GM21381 (cell line): ENCODE measurements at regions not wholly inside any gene's neighbourhood (a gene's known extent, or its start where the extent isn't known, plus 50 kb on each side); places are given as distances from the start of the nearest gene placed in this dataset.

Experiments used
- ATAC-seq: cut with Tn5 transposase; IDR thresholded peaks from one replicate; pipeline ENCODE4 v1.9.1; 2021; ENCODE audit warnings: mild to moderate bottlenecking, moderate library complexity; ENCODE audit not compliant: unreplicated experiment

- ATAC-seq, result no peak
Measured at GRCh38 chr1:165034136-165034809, 322.2 kb downstream of the LMX1A start.

GRCh38 chr1:165031001-165031400 lies 325.5 kb downstream of the LMX1A start:
- ATAC-seq, result no peak

GRCh38 chr1:165025805-165026204 lies 330.7 kb downstream of the LMX1A start:
- ATAC-seq, result no peak

DNA sequence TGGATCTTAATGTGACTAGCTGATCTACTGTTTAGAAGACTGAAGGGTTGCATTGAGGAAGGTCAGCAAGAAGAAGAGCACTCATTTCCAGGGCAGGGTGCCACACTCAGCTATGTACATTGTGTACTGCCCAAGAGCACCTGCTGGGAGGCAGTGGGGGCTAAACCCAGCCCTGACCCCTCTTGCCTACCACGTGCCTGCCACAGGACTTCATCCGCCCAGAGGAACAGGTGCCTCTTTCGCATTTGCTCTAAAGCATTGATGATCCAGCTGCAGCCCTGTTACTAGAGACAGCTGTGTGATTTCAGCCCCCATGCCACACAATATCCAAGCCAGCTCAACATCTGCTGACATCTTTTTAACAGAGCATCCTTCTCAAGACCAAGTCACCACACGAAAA lies 341.8 kb downstream of the LMX1A start:
- no peak for ATAC-seq

DNA sequence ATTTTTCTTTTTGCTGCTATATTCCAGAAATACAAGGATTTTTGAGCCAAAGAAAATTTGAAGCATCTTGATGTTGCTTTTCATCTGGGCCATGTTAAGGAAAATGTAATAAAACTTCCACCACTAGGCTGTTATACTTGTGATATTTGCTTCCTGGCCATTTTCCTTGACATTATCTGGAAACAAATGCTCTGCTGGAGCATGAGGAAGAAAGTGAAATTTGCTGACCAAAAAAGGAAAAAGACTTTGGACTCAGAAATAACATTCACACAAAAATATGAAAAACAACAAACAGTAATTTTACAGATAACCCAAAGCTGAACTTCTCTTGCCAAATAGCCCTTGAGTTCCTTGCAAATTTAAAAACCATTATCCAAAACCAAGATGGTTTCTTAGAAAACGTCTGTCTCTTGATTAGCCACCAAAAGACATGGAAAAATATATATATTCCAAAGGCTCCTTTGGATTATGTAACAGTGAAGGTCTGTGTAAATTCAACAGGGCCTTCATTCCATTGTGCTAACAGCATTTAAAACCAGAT lies 344.5 kb downstream of the LMX1A start:
- ATAC-seq, result no peak

DNA sequence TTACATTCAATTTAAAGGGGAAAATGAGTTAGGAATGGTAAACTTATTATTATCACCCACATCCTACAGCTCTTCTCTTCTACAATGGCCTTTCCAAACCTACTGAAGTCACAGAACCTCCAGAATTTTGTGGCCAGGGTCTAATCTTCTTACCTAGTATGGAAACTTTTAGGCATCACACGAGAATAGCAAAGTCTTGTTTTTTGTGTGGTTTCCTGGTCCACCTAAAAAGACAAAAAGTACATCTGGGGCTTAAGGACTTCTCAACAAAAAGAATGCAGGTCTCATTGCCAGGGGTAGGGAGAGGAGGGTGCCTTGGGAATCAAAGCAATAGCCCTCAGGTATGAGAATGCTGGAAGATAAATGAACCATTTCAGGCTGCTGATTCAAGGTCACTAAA lies 345.3 kb downstream of the LMX1A start:
- ATAC-seq, result no peak

DNA sequence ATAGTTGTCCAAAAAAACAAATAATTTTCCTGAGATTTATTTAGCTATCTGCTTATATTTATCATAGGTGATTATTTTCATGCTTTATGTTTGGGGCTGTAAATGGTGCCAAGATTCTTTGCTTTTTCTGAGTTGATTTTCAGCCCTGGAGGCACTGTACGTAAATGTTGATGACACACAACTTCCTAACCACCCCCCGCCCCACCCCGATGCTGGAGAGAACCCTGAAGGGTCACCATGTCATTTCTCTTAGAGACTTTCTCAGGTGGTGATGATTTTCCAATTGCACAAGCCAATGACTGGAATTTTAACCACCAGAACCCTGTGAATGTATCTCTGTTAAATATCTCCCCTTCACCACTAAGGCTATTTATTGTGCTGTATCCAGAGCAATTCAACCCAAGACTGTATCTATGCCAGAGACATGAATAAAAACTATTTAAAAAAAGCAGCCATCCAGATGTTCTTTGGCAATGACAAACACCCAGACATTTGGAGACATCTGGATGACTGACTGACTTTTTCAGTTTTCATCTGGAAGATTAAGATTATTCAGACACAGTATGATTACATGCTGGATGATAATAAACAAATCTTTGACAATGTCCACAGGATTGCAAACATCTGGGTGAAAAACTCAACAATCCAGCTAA lies 346.0 kb downstream of the LMX1A start:
- no peak for ATAC-seq

- no peak for ATAC-seq
Measured at GRCh38 chr1:165006831-165007230, 349.7 kb downstream of the LMX1A start.

DNA sequence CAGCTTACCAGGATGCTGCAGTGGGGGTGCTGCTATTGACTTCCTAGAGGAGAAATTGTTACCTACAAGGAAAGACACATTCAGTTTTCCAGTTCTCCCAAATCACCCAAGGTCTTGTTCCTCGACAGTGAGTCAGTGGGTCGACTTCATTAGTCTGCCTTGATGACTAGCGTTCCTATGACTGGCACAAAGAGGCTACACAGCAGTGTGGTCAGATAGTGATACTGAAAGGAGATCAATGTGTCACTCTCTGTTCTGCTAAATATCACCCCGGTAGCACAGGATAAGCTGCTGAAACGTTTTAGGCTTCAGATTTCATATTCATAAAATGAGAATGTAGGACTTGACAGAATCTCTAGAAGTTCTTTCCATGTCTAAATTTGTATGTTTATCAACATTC lies 357.4 kb downstream of the LMX1A start:
- ATAC-seq, result no peak

DNA sequence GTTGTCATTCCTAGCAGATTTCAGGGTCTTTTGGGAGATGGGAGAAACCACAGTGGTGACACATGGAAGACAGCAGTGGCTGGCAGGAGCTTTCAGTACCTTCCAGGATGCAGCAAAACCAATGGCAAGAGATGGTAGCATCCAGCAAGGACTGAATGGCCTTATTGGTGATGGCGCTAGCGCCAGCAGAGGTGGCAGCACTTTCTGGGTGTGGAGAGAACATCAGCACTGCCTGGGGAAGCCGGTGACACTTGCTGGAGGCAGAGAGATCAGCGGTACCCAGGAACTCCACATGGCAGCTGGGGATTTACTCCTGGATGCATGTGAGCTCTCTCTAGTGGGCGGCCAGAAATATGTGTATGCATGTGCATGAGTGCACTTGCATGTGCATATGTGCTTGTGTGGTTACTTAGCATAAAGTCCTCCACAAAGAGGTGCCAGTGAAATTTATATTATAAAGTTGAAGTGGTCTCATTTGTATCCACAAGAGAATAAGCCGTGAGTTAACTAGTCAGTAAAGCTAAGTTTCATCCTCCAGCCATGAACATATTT lies 364.7 kb downstream of the LMX1A start:
- no peak for ATAC-seq

GRCh38 chr1:164983023-164983650 lies 373.4 kb downstream of the LMX1A start:
- ATAC-seq, result no peak

DNA sequence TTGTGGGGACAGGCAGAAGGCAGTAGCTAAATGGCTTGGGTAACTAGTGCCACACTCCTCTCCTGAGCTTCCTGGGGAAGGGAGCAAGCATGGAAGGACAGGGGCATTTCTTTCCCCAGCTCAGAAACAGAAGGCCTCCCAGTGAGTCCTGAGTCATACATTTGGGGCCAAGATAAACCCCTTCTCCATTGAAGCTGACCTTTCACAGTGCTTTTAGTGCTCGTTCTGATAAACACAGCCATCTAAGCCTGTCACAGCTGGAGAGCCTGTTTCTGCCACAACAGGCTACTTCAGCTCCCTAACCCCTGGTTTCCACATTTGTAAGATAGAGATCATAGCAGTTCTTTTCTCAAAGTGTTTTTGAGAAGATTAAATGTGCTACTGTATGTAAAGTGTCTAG lies 374.0 kb downstream of the LMX1A start:
- no peak for ATAC-seq

DNA sequence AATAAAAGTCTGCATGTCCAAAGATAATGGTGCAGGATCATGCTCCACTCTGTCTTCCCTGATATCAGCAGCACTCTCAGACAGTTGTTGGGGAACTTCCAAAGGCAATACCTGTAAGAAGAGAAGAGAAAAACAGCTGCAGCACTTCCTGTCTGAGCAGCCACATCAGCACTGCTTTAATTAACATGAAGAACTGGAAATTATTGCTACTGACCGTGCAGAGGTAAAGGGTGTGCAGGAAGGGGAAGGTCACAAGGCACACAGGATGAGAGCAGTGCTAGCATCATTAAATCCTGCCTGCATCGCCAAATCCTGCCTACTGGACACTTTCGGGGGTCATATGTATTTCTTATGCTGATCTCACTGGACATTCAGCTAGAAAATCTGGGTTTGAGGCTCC lies 379.0 kb downstream of the LMX1A start:
- ATAC-seq, result no peak

DNA sequence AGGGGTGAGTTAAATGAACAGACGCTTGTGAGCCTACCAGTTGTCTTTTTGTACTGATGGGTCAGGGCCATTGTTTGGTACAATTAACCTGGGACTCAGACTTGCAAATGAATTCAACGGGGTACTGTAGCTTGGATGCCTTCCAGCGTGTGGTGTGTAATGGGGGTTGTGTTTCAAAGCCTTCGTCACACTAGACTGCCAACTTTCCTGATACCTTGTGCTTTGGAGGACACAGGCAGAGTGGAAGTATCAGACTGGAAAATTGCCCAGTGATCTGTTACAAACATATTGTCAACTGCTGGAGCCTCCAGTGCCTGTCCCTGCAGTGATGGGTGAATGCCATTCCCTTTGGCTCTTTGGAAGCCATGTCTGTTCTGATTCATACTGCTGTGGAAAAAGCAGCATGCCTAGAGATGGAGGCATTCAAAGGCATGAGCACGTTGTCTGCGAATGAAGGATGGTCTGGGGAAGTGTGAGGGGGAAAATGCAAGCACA lies 384.5 kb downstream of the LMX1A start:
- ATAC-seq, result no peak

DNA sequence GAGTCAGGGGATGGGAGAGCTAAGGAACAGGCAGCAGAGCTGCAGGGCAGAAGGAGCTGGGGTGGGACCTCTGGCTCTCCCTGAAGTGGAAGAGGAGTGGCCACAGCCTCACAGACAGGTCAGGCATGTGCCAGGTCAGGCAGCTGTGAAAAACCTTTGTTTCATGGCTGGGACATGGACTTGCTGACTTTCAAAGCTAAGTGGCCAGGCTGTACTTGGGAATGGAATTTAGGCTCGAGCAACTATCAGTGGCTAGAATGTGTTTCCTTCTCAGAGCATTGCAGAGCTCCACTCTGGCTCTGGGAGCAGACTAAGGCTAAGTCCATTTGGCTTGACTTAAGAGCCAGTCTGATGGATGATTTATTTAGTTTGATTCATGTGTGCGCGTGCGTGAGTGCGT lies 385.1 kb downstream of the LMX1A start:
- ATAC-seq, result no peak

- ATAC-seq, result no peak
Measured at GRCh38 chr1:164969253-164969652, 387.3 kb downstream of the LMX1A start.

DNA sequence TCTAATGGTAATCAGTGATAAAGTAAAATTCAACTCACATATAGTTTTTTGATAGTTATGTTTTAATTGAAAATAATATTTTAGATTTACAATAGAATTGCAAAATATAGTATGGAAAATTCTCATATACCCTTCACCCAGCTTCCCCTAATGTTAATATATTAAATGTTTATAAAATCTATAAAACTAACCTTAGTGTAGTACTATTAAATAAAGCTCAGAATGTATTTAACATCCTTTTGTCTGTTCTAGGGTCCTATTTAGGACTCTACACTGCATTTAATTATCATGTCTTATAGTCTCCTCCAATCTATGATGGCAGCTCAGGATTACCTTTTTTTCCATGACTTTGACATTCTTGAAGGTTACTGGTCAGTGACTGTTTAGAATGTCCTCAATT lies 389.2 kb downstream of the LMX1A start:
- no peak for ATAC-seq

- no peak for ATAC-seq
Measured at GRCh38 chr1:164961715-164962114, 394.8 kb downstream of the LMX1A start.

- no peak for ATAC-seq
Measured at GRCh38 chr1:164958982-164959768, 397.3 kb downstream of the LMX1A start.

DNA sequence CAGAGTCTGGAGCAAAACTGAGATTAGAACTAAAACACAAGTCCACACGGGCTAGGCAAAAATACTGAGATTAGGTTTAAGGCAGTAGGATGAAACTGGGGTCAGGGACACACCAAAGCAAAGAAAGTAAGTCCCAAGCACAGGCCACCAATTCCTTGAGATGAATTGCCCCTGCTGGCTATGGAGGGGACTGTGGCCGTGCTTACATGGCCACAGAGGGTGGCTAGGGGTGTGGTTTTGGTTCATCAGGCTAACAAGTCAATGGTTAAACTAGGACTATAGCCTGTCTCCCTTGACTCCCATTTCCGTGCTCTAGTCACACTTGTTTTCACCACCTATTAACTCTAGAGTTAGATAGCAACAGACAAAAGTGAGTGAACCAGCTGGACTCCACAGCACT lies 394.8 kb downstream of the PBX1 start:
- ATAC-seq, result no peak

GRCh38 chr1:164953098-164953497 lies 394.1 kb downstream of the PBX1 start:
- no peak for ATAC-seq
